HG02623 (cell line): ENCODE measurements at regions not wholly inside any gene's neighbourhood (a gene's known extent, or its start where the extent isn't known, plus 50 kb on each side); places are given as distances from the start of the nearest gene placed in this dataset.

Experiments used
- ATAC-seq: cut with Tn5 transposase; IDR thresholded peaks from one replicate; pipeline ENCODE4 v1.9.1; 2021; ENCODE audit warnings: moderate library complexity; ENCODE audit not compliant: unreplicated experiment

- ATAC-seq: no peak
Measured at GRCh38 chr1:55416164-55416842, 201.1 kb upstream of the USP24 start.

- no peak for ATAC-seq
Measured at GRCh38 chr1:55413286-55413685, 198.1 kb upstream of the USP24 start.

- ATAC-seq: no peak
Measured at GRCh38 chr1:55412060-55412459, 196.9 kb upstream of the USP24 start.

- no peak for ATAC-seq
Measured at GRCh38 chr1:55402671-55403464, 187.7 kb upstream of the USP24 start.

GRCh38 chr1:55402142-55402541 lies 187.0 kb upstream of the USP24 start:
- ATAC-seq: no peak

GRCh38 chr1:55400508-55400907 lies 185.3 kb upstream of the USP24 start:
- ATAC-seq: no peak

- no peak for ATAC-seq
Measured at GRCh38 chr1:55399346-55399745, 184.2 kb upstream of the USP24 start.

GRCh38 chr1:55396381-55396891 lies 181.3 kb upstream of the USP24 start:
- ATAC-seq: no peak

GRCh38 chr1:55388960-55389359 lies 173.8 kb upstream of the USP24 start:
- ATAC-seq: no peak

- ATAC-seq: no peak
Measured at GRCh38 chr1:55387145-55387544, 172.0 kb upstream of the USP24 start.

GRCh38 chr1:55386456-55386855 lies 171.3 kb upstream of the USP24 start:
- ATAC-seq: no peak

GRCh38 chr1:55385402-55386018 lies 170.3 kb upstream of the USP24 start:
- no peak for ATAC-seq

GRCh38 chr1:55384637-55385036 lies 169.5 kb upstream of the USP24 start:
- ATAC-seq: no peak

GRCh38 chr1:55382806-55383305 lies 167.7 kb upstream of the USP24 start:
- no peak for ATAC-seq

- no peak for ATAC-seq
Measured at GRCh38 chr1:55381983-55382382, 166.8 kb upstream of the USP24 start.

- ATAC-seq: no peak
Measured at GRCh38 chr1:55381491-55381890, 166.3 kb upstream of the USP24 start.

- ATAC-seq: no peak
Measured at GRCh38 chr1:55380355-55380970, 165.3 kb upstream of the USP24 start.

GRCh38 chr1:55378582-55378981 lies 163.4 kb upstream of the USP24 start:
- no peak for ATAC-seq

GRCh38 chr1:55376897-55377296 lies 161.7 kb upstream of the USP24 start:
- ATAC-seq: no peak

- no peak for ATAC-seq
Measured at GRCh38 chr1:55375617-55376258, 160.6 kb upstream of the USP24 start.
